HG02763 (cell line): ENCODE measurements at regions not wholly inside any gene's neighbourhood (a gene's known extent, or its start where the extent isn't known, plus 50 kb on each side); places are given as distances from the start of the nearest gene placed in this dataset.
"Not testable (repeated sequence)": the region's sequence is repeated elsewhere in the genome, so short reads cannot be mapped to it uniquely, and the experiment has no call there.

ENCODE experiments used
- ATAC-seq: cut with Tn5 transposase; IDR thresholded peaks from one replicate; pipeline ENCODE4 v1.9.1; 2021; ENCODE audit warnings: mild to moderate bottlenecking, moderate library complexity; ENCODE audit not compliant: unreplicated experiment

DNA sequence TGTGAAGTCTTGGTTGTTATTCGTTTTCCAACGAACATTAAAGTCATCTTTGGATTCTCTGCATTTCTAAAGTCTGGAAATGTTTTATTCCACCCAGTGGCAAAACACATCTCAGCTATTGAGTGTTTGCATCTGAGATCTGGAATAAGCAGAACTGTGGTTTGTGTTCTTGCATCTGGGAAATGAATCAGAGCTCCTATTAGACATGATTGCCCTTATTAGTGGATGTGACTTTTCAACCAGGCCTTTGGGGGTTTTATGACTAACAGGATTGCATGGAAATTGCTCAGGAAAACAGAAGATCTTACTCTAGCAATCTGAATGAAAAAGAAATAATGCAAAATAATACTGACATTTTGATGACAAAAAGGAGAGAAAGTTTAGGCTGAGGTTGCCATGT is 488.8 kb downstream of the IRS2 start:
- ATAC-seq, result no peak

- no peak for ATAC-seq
Observed at GRCh38 chr13:109293166-109293565, 493.2 kb downstream of the IRS2 start.

DNA sequence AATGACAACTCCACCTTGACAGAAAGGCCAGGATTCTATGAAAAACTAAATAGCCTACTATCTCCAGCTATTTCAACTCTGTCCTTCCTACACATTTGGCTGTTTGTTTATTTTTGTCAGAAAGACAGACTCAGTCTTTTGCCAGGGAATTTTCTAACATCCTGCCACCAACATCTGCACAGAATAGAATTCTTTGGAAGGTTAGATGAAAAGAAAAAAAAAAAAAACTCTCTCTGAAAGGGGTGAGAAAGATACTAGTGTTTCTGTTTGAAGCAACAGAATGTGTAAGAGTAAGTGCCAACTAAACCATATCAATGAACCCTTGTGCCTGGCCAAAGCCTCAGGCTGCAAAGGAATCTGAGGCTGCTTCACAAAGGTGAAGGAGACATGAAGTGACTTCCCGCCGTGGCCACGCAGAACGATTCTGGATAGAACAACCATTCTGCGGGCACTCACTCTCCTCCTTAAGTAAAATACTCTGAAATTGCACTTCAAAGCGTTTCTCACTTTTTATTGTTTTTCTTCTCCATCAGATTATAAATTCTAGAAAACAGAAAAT is 498.2 kb downstream of the IRS2 start:
- no peak for ATAC-seq

DNA sequence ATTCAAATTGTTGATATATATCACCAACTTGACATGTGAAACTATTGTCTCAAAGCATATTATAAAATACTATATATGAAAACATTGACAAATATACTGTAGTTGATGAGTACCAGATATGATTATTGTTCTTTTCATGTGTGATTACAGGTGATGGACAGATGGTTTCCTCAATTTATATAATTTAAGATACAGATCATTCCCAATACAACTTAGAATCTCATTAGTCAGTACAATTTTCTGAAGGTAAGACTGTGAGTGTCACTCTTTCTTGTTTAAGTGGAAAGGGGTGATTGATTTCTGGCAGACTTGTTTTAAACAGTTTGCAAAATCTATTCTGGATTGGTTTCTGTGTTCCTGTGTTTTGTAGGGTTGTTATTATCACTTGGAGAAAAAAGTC is 498.8 kb downstream of the IRS2 start:
- ATAC-seq, result no peak

- no peak for ATAC-seq
Observed at GRCh38 chr13:109285586-109285985, 500.8 kb downstream of the IRS2 start.

GRCh38 chr13:109281903-109282635 is 504.3 kb downstream of the IRS2 start:
- ATAC-seq, result no peak

- ATAC-seq, result no peak
Observed at GRCh38 chr13:109281017-109281902, 505.1 kb downstream of the IRS2 start.

GRCh38 chr13:109276261-109276660 is 510.1 kb downstream of the IRS2 start:
- no peak for ATAC-seq

DNA sequence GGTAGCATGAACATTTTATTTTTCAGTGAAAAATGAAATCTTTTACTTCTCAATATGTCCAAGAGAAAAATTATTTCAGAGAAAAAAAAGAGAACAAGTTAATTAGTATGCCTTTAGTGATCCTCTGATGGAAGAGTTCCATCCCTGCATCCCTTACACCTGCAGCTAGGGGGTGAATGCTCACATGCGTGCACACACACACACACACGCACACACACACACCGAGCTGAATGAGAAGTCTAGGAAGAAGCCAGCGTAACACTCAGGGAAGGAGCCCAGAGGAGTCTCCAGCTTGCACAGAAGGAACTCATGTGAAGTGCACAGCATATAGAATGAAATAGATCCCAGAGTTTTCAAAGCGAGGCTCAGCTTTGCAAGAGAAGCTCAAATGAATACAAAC is 510.5 kb downstream of the IRS2 start:
- ATAC-seq, result no peak

GRCh38 chr13:109275139-109275745 is 511.1 kb downstream of the IRS2 start:
- ATAC-seq, result no peak

GRCh38 chr13:109274188-109274821 is 512.1 kb downstream of the IRS2 start:
- ATAC-seq, result no peak

DNA sequence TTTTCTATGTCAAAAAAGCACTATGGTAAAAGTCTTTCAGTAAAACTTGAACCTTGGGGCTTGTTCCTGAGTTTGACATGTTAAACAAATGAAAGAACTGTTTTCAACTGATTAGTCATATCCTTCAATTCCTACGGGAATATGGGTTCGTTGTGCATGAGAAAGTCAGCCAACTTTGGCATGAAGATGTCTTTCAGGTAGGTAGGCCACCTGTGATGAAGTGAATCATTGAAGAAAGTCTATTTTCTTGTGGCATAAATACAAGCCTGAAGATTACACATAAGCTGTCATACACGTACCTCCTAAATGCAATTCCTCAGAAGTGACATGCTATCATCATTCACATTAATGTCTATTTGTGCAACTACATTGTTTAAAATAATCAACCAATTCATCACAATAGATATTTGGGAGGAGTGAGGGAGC is 513.0 kb downstream of the IRS2 start:
- no peak for ATAC-seq

GRCh38 chr13:109272595-109273325 is 513.6 kb downstream of the IRS2 start:
- no peak for ATAC-seq

DNA sequence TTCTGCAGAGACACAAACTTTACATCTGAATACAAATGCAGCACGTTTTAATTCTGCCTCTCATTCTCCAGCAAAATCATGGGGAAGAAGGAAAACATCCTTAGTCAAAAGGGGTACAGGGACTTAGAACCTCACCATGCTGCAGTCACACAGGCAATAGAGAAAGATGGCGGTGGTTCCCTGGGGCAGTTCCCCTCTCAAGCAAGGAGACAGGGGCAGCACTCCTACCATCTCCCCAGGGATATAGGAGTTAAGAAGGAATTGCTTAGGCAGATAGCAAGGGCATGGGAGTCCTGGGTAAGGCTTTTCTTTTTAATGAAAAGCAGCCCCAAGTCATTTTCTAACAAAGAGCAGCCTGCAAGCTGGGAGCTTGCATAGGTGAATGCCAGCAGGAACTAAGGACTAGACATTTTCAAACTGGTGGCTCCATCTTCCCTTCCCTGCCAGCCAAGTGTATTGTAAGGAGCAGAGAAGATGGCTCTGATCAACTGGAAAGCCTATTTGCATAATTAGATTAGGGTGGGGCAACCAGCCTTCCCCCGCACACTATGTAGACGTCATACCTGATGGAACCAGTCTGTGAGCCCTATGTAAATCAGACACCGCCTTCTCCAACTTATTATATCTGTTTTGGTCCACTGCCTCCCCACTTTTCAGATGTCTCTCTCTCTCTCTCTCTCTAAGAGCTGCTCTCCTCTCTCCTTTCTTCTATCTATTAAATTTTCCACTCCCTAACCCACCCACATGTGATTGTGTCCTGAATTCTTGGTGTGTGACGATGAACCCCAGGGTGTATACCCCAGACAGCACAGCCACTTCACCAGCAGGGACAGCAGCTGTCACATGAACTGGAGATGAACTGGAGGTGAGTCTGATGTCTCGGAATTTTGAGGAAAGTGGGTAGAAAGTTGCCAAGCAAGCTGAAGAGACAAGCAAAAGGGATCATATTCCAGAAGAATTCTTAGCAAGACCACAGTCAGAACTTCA is 514.5 kb downstream of the IRS2 start:
- ATAC-seq, result no peak

DNA sequence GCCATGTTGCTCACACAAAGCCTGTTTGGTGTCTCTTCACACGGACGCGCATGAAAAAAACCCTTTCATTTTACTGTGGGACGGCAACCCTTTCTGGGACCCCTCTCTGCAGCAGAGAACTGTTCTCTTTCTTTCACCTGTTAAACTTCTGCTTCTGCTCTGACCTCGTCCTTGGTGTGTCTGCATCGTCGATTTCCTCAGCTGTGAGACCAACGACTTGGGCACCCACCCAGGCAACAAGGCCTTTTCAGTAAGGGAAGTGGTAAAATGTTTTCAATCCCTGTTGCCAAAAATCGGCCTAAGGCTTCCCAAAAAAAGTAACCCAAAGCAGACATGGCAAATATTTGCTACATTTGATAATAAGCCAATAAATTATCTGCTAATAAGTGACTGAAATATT is 515.3 kb downstream of the IRS2 start:
- ATAC-seq, result no peak

- not testable (repeated sequence) for ATAC-seq
Observed at GRCh38 chr13:109269381-109269780, 517.0 kb downstream of the IRS2 start.

GRCh38 chr13:109268492-109268891 is 517.9 kb downstream of the IRS2 start:
- not testable (repeated sequence) for ATAC-seq

GRCh38 chr13:109267400-109267799 is 519.0 kb downstream of the IRS2 start:
- not testable (repeated sequence) for ATAC-seq

- not testable (repeated sequence) for ATAC-seq
Observed at GRCh38 chr13:109265438-109265742, 521.0 kb downstream of the IRS2 start.
